ENCODE measurements at regions not wholly inside any gene's neighbourhood (a gene's known extent, or its start where the extent isn't known, plus 50 kb on each side); places are given as distances from the start of the nearest gene placed in this dataset.

DNA sequence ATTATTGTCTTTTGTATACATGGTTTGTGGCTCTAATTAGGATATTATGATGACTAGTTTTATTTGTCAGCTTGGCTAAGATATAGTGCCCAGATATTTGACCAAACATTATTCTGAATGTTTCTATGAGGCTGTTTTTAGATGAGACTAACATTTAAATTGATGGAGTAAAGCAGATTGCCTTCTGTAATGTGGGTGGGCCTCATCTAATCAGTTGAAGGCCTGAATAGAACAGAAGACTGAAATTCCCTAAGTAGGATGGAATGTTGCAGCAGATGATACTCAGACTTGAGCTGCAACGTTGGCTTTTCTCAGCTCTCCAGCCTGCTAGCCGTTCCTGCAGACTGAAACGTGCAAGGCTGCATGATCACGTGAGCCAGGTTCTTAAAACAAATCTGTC is 546.5 kb downstream of the EDEM1 start:
- Histone ChIP-seq H3K4me1 (no peaks in the 10 kb centered on the region), H3K9me3 (no peaks in the 10 kb centered on the region), H3K36me3 (no peaks in the 10 kb centered on the region), H3K4me3 (no peak overlapping the region), H3K27ac (no peak overlapping the region), H3K27me3 (no peaks in the 10 kb centered on the region)
- DNase-seq (ENCODE audit: low spot score in 2 of 2): no peak
- TF ChIP-seq POLR2A (IDR thresholded peaks at IDR 0.05): no peak
- no peak for TF ChIP-seq POLR2AphosphoS5 (IDR thresholded peaks at IDR 0.05)
- 93% methylated on average over 4 of the region's 4 CpGs for WGBS

DNA sequence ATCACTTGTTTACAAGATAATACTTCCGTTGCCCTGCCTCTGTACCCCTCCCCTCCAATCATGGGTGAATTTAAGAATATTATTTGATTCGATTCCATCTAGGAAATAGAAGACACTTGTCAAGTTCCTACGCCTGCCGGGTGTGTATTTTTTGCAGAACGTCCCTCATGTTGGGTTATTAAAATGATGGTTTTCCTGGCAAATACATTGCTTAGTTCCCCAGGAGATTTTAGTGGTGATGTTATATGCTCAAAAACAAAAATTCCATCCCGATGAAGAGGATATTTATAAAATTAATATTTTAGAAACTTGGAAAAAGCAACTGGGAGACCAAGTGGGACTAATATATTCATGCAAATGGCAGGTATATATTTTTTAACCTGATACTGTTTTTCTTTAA is 548.4 kb downstream of the EDEM1 start:
- H3K36me3 ChIP-seq: no peaks in the 10 kb centered on the region
- TF ChIP-seq, protein P1, sequence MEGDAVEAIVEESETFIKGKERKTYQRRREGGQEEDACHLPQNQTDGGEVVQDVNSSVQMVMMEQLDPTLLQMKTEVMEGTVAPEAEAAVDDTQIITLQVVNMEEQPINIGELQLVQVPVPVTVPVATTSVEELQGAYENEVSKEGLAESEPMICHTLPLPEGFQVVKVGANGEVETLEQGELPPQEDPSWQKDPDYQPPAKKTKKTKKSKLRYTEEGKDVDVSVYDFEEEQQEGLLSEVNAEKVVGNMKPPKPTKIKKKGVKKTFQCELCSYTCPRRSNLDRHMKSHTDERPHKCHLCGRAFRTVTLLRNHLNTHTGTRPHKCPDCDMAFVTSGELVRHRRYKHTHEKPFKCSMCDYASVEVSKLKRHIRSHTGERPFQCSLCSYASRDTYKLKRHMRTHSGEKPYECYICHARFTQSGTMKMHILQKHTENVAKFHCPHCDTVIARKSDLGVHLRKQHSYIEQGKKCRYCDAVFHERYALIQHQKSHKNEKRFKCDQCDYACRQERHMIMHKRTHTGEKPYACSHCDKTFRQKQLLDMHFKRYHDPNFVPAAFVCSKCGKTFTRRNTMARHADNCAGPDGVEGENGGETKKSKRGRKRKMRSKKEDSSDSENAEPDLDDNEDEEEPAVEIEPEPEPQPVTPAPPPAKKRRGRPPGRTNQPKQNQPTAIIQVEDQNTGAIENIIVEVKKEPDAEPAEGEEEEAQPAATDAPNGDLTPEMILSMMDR (IDR thresholded peaks at IDR 0.05): no peak
- no peak for TF ChIP-seq EP300 (IDR thresholded peaks at IDR 0.05)
- no peak for TF ChIP-seq POLR2A (IDR thresholded peaks at IDR 0.05)
- TF ChIP-seq POLR2AphosphoS5 (IDR thresholded peaks at IDR 0.05): no peak
- 69% methylated on average over 6 of the region's 6 CpGs for WGBS

GRCh38 chr3:5739299-5739935 is 551.9 kb downstream of the EDEM1 start:
- Histone ChIP-seq H3K4me3 (no peak overlapping the region), H3K27me3 (no peaks in the 10 kb centered on the region), H3K9me3 (no peaks in the 10 kb centered on the region), H3K27ac (no peak overlapping the region), H3K4me1 (no peaks in the 10 kb centered on the region), H3K36me3 (no peaks in the 10 kb centered on the region)
- TF ChIP-seq EP300 (IDR thresholded peaks at IDR 0.05): no peak
- TF ChIP-seq POLR2A (IDR thresholded peaks at IDR 0.05): no peak
- TF ChIP-seq, protein P1 (IDR thresholded peaks at IDR 0.05): no peak
- TF ChIP-seq POLR2AphosphoS5 (IDR thresholded peaks at IDR 0.05): no peak
- no peak for DNase-seq (ENCODE audit: low spot score in 2 of 2)
- 57% methylated on average over 3 of the region's 3 CpGs for WGBS

More for the DNA sequence above, 548.4 kb downstream of the EDEM1 start:
- no peaks in the 10 kb centered on the region for H3K4me1 ChIP-seq
- H3K27ac ChIP-seq: no peak overlapping the region
- no peaks in the 10 kb centered on the region for H3K27me3 ChIP-seq
- no peaks in the 10 kb centered on the region for H3K9me3 ChIP-seq
- no peak for DNase-seq (ENCODE audit: low spot score in 2 of 2)
- no peak overlapping the region for H3K4me3 ChIP-seq

- no peaks in the 10 kb centered on the region for H3K9me3 ChIP-seq
- WGBS: 67% methylated on average over 2 of the region's 2 CpGs
- no peaks in the 10 kb centered on the region for H3K36me3 ChIP-seq
- no peaks in the 10 kb centered on the region for H3K4me1 ChIP-seq
- no peak overlapping the region for H3K4me3 ChIP-seq
- no peaks in the 10 kb centered on the region for H3K27me3 ChIP-seq
- no peak for DNase-seq (ENCODE audit: low spot score in 2 of 2)
- no peak for TF ChIP-seq EP300 (IDR thresholded peaks at IDR 0.05)
- TF ChIP-seq POLR2AphosphoS5 (IDR thresholded peaks at IDR 0.05): no peak
- TF ChIP-seq, protein P1 (IDR thresholded peaks at IDR 0.05): no peak
- no peak for TF ChIP-seq POLR2A (IDR thresholded peaks at IDR 0.05)
- H3K27ac ChIP-seq: no peak overlapping the region
These were observed 552.4 kb downstream of the EDEM1 start for GRCh38 chr3:5739949-5740348.

DNA sequence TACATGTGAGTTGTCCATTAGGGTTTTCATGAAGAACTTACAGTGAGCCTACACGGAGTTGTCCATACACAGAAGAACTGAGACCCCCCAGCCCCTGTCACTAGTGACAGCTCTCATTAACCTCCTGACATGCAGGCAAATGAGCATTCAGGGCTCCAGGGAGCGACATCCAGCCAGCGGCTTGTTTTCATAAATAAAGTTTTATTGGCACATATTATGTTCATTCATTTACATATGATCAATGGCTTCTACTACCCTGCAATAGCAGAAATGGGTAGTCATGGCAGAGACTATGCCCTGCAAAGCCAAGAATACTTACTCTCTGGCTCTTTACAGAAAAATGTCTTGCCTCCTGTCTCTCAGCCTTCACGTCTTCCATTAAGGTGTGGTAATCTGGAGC is 553.5 kb downstream of the EDEM1 start:
- H3K27me3 ChIP-seq: no peaks in the 10 kb centered on the region
- TF ChIP-seq EP300 (IDR thresholded peaks at IDR 0.05): no peak
- no peak for TF ChIP-seq POLR2A (IDR thresholded peaks at IDR 0.05)
- no peak for TF ChIP-seq POLR2AphosphoS5 (IDR thresholded peaks at IDR 0.05)
- TF ChIP-seq, protein P1 (IDR thresholded peaks at IDR 0.05): no peak
- no peak overlapping the region for H3K27ac ChIP-seq
- WGBS: 83% methylated on average over 4 of the region's 4 CpGs
- H3K4me1 ChIP-seq: no peaks in the 10 kb centered on the region
- no peaks in the 10 kb centered on the region for H3K9me3 ChIP-seq
- no peak for DNase-seq (ENCODE audit: low spot score in 2 of 2)
- H3K36me3 ChIP-seq: no peaks in the 10 kb centered on the region
- H3K4me3 ChIP-seq: no peak overlapping the region

- TF ChIP-seq, protein P1 (IDR thresholded peaks at IDR 0.05): no peak
- TF ChIP-seq POLR2AphosphoS5 (IDR thresholded peaks at IDR 0.05) (no peak), POLR2A (IDR thresholded peaks at IDR 0.05) (no peak), EP300 (IDR thresholded peaks at IDR 0.05) (no peak)
- Histone ChIP-seq H3K27me3 (no peaks in the 10 kb centered on the region), H3K4me1 (peaks cover 5% of the 10 kb centered on the region), H3K27ac (no peak overlapping the region), H3K36me3 (no peaks in the 10 kb centered on the region), H3K9me3 (no peaks in the 10 kb centered on the region), H3K4me3 (no peak overlapping the region)
- no peak for DNase-seq (ENCODE audit: low spot score in 2 of 2)
- WGBS: 86% methylated on average over 3 of the region's 3 CpGs
These were observed 562.6 kb downstream of the EDEM1 start for GRCh38 chr3:5750091-5750490.
